Astrocyte (in vitro differentiated cells and primary cell): ENCODE measurements at regions not wholly inside any gene's neighbourhood (a gene's known extent, or its start where the extent isn't known, plus 50 kb on each side); places are given as distances from the start of the nearest gene placed in this dataset.

ENCODE experiments used
- DNase-seq: peaks from one replicate; pipeline ENCODE4 v3.0.0-alpha.2; 2010; ENCODE audit warnings: low read depth
- FAIRE-seq: peaks from 2 replicates; lab custom pipeline; 2011; peaks lifted over from hg19 to GRCh38; lab: Jason Lieb, UNC
- H2AFZ ChIP-seq: 2 replicates; pipeline ENCODE4 v1.6.0; 2012; ENCODE audit warnings: low read depth, low read length, inconsistent platforms
- H3K27ac ChIP-seq: 2 replicates; pipeline ENCODE4 v1.5.1; 2011; ENCODE audit warnings: low read depth, low read length, inconsistent platforms
- H3K27me3 ChIP-seq: 2 replicates; pipeline ENCODE4 v1.6.0; 2011; ENCODE audit warnings: low read length, inconsistent platforms; ENCODE audit not compliant: insufficient read depth
- H3K36me3 ChIP-seq: 2 replicates; pipeline ENCODE4 v1.5.1; 2011; ENCODE audit warnings: low read length, inconsistent platforms; ENCODE audit not compliant: insufficient read depth
- H3K4me1 ChIP-seq: 2 replicates; pipeline ENCODE4 v1.5.1; 2011; ENCODE audit warnings: low read length, inconsistent platforms; ENCODE audit not compliant: insufficient read depth
- H3K4me2 ChIP-seq: 2 replicates; pipeline ENCODE4 v1.6.0; 2012; ENCODE audit warnings: low read length, inconsistent platforms
- H3K4me3 ChIP-seq: 2 replicates; pipeline ENCODE4 v1.5.1; 2011; ENCODE audit warnings: low read depth, mild to moderate bottlenecking, low read length, inconsistent platforms; ENCODE audit not compliant: insufficient read depth
- H3K79me2 ChIP-seq: 2 replicates; pipeline ENCODE4 v1.6.0; 2012; ENCODE audit warnings: mild to moderate bottlenecking, low read length, inconsistent platforms; ENCODE audit not compliant: insufficient read depth
- H3K9ac ChIP-seq: 2 replicates; pipeline ENCODE4 v1.6.0; 2012; ENCODE audit warnings: mild to moderate bottlenecking, low read length, inconsistent platforms
- H3K9me3 ChIP-seq: 2 replicates; pipeline ENCODE4 v1.5.1; 2012; ENCODE audit warnings: low read depth, mild to moderate bottlenecking, low read length, inconsistent platforms; ENCODE audit not compliant: insufficient read depth
- H4K20me1 ChIP-seq: 2 replicates; pipeline ENCODE4 v1.6.0; 2012; ENCODE audit warnings: low read length, inconsistent platforms; ENCODE audit not compliant: insufficient read depth
- H3K27ac Mint-ChIP-seq: one replicate; pipeline ENCODE4 v1.8.0; 2021; ENCODE audit warnings: mild to moderate bottlenecking, mixed read lengths; ENCODE audit not compliant: unreplicated experiment
- H3K27me3 Mint-ChIP-seq: one replicate; pipeline ENCODE4 v1.8.0; 2021; ENCODE audit warnings: low read depth, mixed read lengths; ENCODE audit not compliant: unreplicated experiment
- H3K36me3 Mint-ChIP-seq: one replicate; pipeline ENCODE4 v1.8.0; 2021; ENCODE audit warnings: low read depth, mixed read lengths; ENCODE audit not compliant: unreplicated experiment
- H3K4me1 Mint-ChIP-seq: one replicate; pipeline ENCODE4 v1.8.0; 2021; ENCODE audit warnings: low read depth, mixed read lengths; ENCODE audit not compliant: unreplicated experiment
- H3K4me3 Mint-ChIP-seq: one replicate; pipeline ENCODE4 v1.8.0; 2021; ENCODE audit warnings: mild to moderate bottlenecking, moderate library complexity, mixed read lengths; ENCODE audit not compliant: unreplicated experiment
- H3K9me3 Mint-ChIP-seq: one replicate; pipeline ENCODE4 v1.8.0; 2021; ENCODE audit warnings: mild to moderate bottlenecking, mixed read lengths; ENCODE audit not compliant: unreplicated experiment
- EZH2 ChIP-seq: IDR thresholded peaks from 2 replicates; pipeline ENCODE4 v1.6.1; 2012; ENCODE audit warnings: mild to moderate bottlenecking, low read length, inconsistent platforms; ENCODE audit not compliant: insufficient read depth
- TF ChIP-seq, protein P1 (sequence below): IDR thresholded peaks from 2 replicates; pipeline ENCODE4 v1.5.1; 2011; ENCODE audit warnings: low read depth, mild to moderate bottlenecking, inconsistent platforms, low read length, moderate library complexity; ENCODE audit not compliant: insufficient read depth

DNA sequence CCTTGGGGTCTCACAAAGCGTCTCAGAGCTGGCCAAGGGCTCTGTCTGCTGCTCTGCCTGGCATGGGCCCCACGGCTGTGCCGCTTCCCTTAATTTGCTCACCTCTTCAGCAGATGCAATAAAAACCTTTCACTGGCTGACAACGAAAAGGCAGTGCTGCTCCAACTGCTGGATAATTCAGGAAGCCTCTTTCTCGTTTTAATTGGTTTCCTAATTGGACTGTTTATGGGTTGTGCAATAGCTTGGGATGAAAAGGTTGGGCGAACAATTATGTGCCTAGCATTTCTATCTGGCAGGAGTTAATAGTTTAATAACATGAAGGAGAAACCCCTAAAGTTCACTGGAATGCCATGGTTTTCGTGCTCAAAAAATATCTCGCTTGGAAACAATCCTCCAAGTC is 234.1 kb upstream of the IRX5 start:
- H3K27ac Mint-ChIP-seq = no peak overlapping the region
- Histone ChIP-seq H3K27ac (no peak overlapping the region), H3K9ac (no peak overlapping the region), H4K20me1 (no peaks in the 10 kb centered on the region), H3K4me2 (no peak overlapping the region), H2AFZ (no peak overlapping the region), H3K36me3 (no peaks in the 10 kb centered on the region), H3K4me3 (no peak overlapping the region), H3K79me2 (no peaks in the 10 kb centered on the region), H3K4me1 (no peaks in the 10 kb centered on the region), H3K27me3 (no peaks in the 10 kb centered on the region), H3K9me3 (no peaks in the 10 kb centered on the region)
- peaks cover 3% of the 10 kb centered on the region for H3K27me3 Mint-ChIP-seq
- H3K4me1 Mint-ChIP-seq = no peaks in the 10 kb centered on the region
- FAIRE-seq = no peak
- no peak for TF ChIP-seq EZH2
- TF ChIP-seq, protein P1, sequence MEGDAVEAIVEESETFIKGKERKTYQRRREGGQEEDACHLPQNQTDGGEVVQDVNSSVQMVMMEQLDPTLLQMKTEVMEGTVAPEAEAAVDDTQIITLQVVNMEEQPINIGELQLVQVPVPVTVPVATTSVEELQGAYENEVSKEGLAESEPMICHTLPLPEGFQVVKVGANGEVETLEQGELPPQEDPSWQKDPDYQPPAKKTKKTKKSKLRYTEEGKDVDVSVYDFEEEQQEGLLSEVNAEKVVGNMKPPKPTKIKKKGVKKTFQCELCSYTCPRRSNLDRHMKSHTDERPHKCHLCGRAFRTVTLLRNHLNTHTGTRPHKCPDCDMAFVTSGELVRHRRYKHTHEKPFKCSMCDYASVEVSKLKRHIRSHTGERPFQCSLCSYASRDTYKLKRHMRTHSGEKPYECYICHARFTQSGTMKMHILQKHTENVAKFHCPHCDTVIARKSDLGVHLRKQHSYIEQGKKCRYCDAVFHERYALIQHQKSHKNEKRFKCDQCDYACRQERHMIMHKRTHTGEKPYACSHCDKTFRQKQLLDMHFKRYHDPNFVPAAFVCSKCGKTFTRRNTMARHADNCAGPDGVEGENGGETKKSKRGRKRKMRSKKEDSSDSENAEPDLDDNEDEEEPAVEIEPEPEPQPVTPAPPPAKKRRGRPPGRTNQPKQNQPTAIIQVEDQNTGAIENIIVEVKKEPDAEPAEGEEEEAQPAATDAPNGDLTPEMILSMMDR = no peak
- DNase-seq = no peak
- no peak overlapping the region for H3K4me3 Mint-ChIP-seq
- H3K9me3 Mint-ChIP-seq = peaks cover 6% of the 10 kb centered on the region
- no peaks in the 10 kb centered on the region for H3K36me3 Mint-ChIP-seq

GRCh38 chr16:54694651-54695050 is 236.0 kb upstream of the IRX5 start:
- Histone ChIP-seq H4K20me1 (no peaks in the 10 kb centered on the region), H3K79me2 (no peaks in the 10 kb centered on the region), H3K36me3 (no peaks in the 10 kb centered on the region), H3K9me3 (no peaks in the 10 kb centered on the region), H3K27ac (no peak overlapping the region), H3K4me2 (no peak overlapping the region), H3K4me3 (no peak overlapping the region), H3K27me3 (no peaks in the 10 kb centered on the region), H2AFZ (no peak overlapping the region), H3K9ac (no peak overlapping the region), H3K4me1 (no peaks in the 10 kb centered on the region)
- DNase-seq (no peak), FAIRE-seq (no peak)
- Mint-ChIP-seq H3K4me1 (no peaks in the 10 kb centered on the region), H3K36me3 (no peaks in the 10 kb centered on the region), H3K9me3 (peaks cover 3% of the 10 kb centered on the region), H3K27me3 (no peaks in the 10 kb centered on the region), H3K27ac (no peak overlapping the region), H3K4me3 (no peak overlapping the region)
- TF ChIP-seq, protein P1 = no peak
- TF ChIP-seq EZH2 = no peak

DNA sequence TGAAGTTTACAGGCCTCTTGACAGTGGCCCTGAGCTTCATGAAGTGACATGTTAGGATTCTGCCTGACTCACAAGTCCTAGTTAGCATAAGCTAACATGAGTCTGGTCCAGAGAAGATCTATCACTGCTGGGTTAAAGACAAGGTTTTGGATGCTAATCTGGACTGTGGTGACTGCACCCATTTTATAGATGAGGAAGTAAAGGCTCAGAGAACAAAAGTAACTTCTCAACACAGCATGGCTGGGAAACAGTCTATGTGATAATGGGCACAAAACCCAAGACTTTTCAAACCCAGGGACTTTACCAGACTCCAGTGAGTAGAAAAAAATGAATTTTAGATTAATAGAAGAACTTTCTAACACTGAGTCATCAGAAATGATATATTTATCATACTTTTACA is 236.8 kb upstream of the IRX5 start:
- FAIRE-seq = no peak
- no peak overlapping the region for H3K4me3 Mint-ChIP-seq
- Histone ChIP-seq H3K79me2 (no peaks in the 10 kb centered on the region), H3K4me2 (no peak overlapping the region), H3K9me3 (no peaks in the 10 kb centered on the region), H3K27me3 (no peaks in the 10 kb centered on the region), H2AFZ (no peak overlapping the region), H3K9ac (no peak overlapping the region), H4K20me1 (no peaks in the 10 kb centered on the region), H3K36me3 (no peaks in the 10 kb centered on the region), H3K4me1 (no peaks in the 10 kb centered on the region), H3K4me3 (no peak overlapping the region), H3K27ac (no peak overlapping the region)
- no peaks in the 10 kb centered on the region for H3K4me1 Mint-ChIP-seq
- H3K27me3 Mint-ChIP-seq = no peaks in the 10 kb centered on the region
- H3K9me3 Mint-ChIP-seq = peaks cover 3% of the 10 kb centered on the region
- H3K27ac Mint-ChIP-seq = no peak overlapping the region
- no peaks in the 10 kb centered on the region for H3K36me3 Mint-ChIP-seq
- no peak for DNase-seq
- no peak for TF ChIP-seq EZH2
- TF ChIP-seq, protein P1 = no peak
